H1 (cell line): ENCODE measurements at regions not wholly inside any gene's neighbourhood (a gene's known extent, or its start where the extent isn't known, plus 50 kb on each side); places are given as distances from the start of the nearest gene placed in this dataset.

Experiments
- CTCF ChIA-PET: fragments of 300-600 bp; sonication (Branson Sonifier 250); formaldehyde crosslinking; loops from one replicate; lab custom pipeline; 2021; ENCODE audit not compliant: partially characterized antibody; lab: Charles Lee
- POLR2A ChIA-PET: fragments of 300-600 bp; sonication (Branson Sonifier 250); formaldehyde crosslinking; loops from one replicate; lab custom pipeline; 2021; ENCODE audit warnings: inconsistent platforms; ENCODE audit not compliant: partially characterized antibody; lab: Charles Lee
- DNase-seq, 2 experiments: peaks; one replicate each; pipeline versions ENCODE4 v3.0.0 to v3.0.0-alpha.2; 2010 to 2022; ENCODE audit warnings: low spot score in 2 of 2, low read depth in 1 of 2, mixed read lengths in 1 of 2
- FAIRE-seq: peaks from 2 replicates; lab custom pipeline; 2011; peaks lifted over from hg19 to GRCh38; lab: Jason Lieb, UNC
- H2AFZ ChIP-seq: 2 replicates; pipeline ENCODE4 v1.8.1; 2012; ENCODE audit warnings: low read length, inconsistent platforms
- H2AK5ac ChIP-seq: 2 replicates; pipeline ENCODE4 v1.6.1; 2013; ENCODE audit warnings: low read depth, low read length
- H2BK120ac ChIP-seq: replicated peaks from 2 replicates; pipeline ENCODE3; 2013; ENCODE audit warnings: low read depth, low read length, inconsistent platforms
- H2BK12ac ChIP-seq: 2 replicates; pipeline ENCODE4 v1.6.1; 2013; ENCODE audit warnings: low read depth, low read length
- H2BK15ac ChIP-seq: 2 replicates; pipeline ENCODE4 v1.6.1; 2013; ENCODE audit warnings: low read length
- H2BK20ac ChIP-seq: 2 replicates; pipeline ENCODE4 v1.6.1; 2013; ENCODE audit warnings: low read length
- H2BK5ac ChIP-seq: 2 replicates; pipeline ENCODE4 v1.6.1; 2013; ENCODE audit warnings: low read depth, low read length
- H3K14ac ChIP-seq: 2 replicates; pipeline ENCODE4 v1.6.1; 2013; ENCODE audit warnings: inconsistent platforms; ENCODE audit not compliant: insufficient read length
- H3K18ac ChIP-seq: 2 replicates; pipeline ENCODE4 v1.6.1; 2013; ENCODE audit warnings: low read length; ENCODE audit errors: extremely low read depth
- H3K23ac ChIP-seq: 2 replicates; pipeline ENCODE4 v1.6.1; 2013; ENCODE audit warnings: inconsistent platforms; ENCODE audit not compliant: insufficient read length
- H3K23me2 ChIP-seq: 2 replicates; pipeline ENCODE4 v1.6.1; 2013; ENCODE audit warnings: low read depth, low read length
- H3K27ac ChIP-seq: 2 replicates; pipeline ENCODE4 v1.6.1; 2011; ENCODE audit warnings: low read depth, low read length, inconsistent platforms
- H3K27me3 ChIP-seq, 4 experiments: replicated peaks in 1 of 4; 1 replicate in 1 of 4; 2 replicates in 3 of 4; pipeline versions ENCODE4 v1.6.1 to v1.8.1; 2011 to 2013; ENCODE audit warnings: low read length in 3 of 4, mild to moderate bottlenecking in 3 of 4, inconsistent platforms in 2 of 4, mixed read lengths in 2 of 4, moderate library complexity in 1 of 4; ENCODE audit not compliant: control insufficient read depth in 3 of 4, insufficient read depth in 3 of 4; ENCODE audit errors: extremely low read depth in 1 of 4
- H3K36me3 ChIP-seq, 4 experiments: 2 replicates each; pipeline versions ENCODE4 v1.6.1 to v1.8.1; 2011 to 2013; ENCODE audit warnings: mild to moderate bottlenecking in 4 of 4, low read length in 3 of 4, moderate library complexity in 2 of 4, control low read depth in 1 of 4, inconsistent platforms in 1 of 4; ENCODE audit not compliant: insufficient read depth in 4 of 4, control insufficient read depth in 2 of 4
- H3K4ac ChIP-seq: replicated peaks from 2 replicates; pipeline ENCODE3; 2013; ENCODE audit warnings: low read length, low read depth, mixed read lengths, inconsistent platforms; ENCODE audit not compliant: insufficient read length
- H3K4me1 ChIP-seq, 4 experiments: replicated peaks in 1 of 4; 1 replicate in 1 of 4; 2 replicates in 3 of 4; pipeline versions ENCODE4 v1.6.1 to v1.8.1; 2011 to 2013; ENCODE audit warnings: low read length in 3 of 4, inconsistent platforms in 2 of 4, mixed read lengths in 1 of 4; ENCODE audit not compliant: insufficient read depth in 4 of 4, control insufficient read depth in 3 of 4
- H3K4me2 ChIP-seq, 2 experiments: 2 replicates each; pipeline versions ENCODE4 v1.6.1 to v1.8.1; 2011 to 2013; ENCODE audit warnings: low read depth in 2 of 2, low read length in 2 of 2, control low read depth in 1 of 2, inconsistent platforms in 1 of 2, mild to moderate bottlenecking in 1 of 2; ENCODE audit not compliant: insufficient read depth in 1 of 2
- H3K4me3 ChIP-seq, 4 experiments: fragments of 200-600, 300-600 bp in 1 of 4; sonication (generic), shearing (Covaris generic), sonication (Bioruptor Twin) in 1 of 4; 2 replicates each; pipeline versions ENCODE4 v1.5.1 to v1.8.1; 2011 to 2016; ENCODE audit warnings: low read length in 4 of 4, low read depth in 3 of 4, control low read depth in 2 of 4, inconsistent platforms in 2 of 4, mild to moderate bottlenecking in 2 of 4, mixed read lengths in 1 of 4, moderate library complexity in 1 of 4; ENCODE audit not compliant: insufficient read depth in 2 of 4; ENCODE audit errors: extremely low read depth in 1 of 4
- H3K56ac ChIP-seq: replicated peaks from 2 replicates; pipeline ENCODE3; 2013; ENCODE audit warnings: low read depth, mild to moderate bottlenecking, mixed read lengths, low read length, inconsistent platforms; ENCODE audit not compliant: insufficient read length
- H3K79me1 ChIP-seq: 2 replicates; pipeline ENCODE4 v1.6.1; 2013; ENCODE audit warnings: low read depth, low read length, control low read depth
- H3K79me2 ChIP-seq, 2 experiments: 2 replicates each; pipeline versions ENCODE4 v1.6.1 to v1.8.1; 2012 to 2013; ENCODE audit warnings: low read length in 2 of 2, mild to moderate bottlenecking in 2 of 2, inconsistent platforms in 1 of 2; ENCODE audit not compliant: insufficient read depth in 2 of 2, control insufficient read depth in 1 of 2
- H3K9ac ChIP-seq, 4 experiments: replicated peaks in 1 of 4; 1 replicate in 1 of 4; 2 replicates in 3 of 4; pipeline versions ENCODE4 v1.6.1 to v1.8.1; 2011 to 2013; ENCODE audit warnings: low read depth in 3 of 4, low read length in 3 of 4, control low read depth in 2 of 4, mild to moderate bottlenecking in 2 of 4, moderate library complexity in 2 of 4, inconsistent platforms in 1 of 4; ENCODE audit errors: extremely low read depth in 1 of 4
- H3K9me3 ChIP-seq, 2 experiments: 2 replicates each; pipeline versions ENCODE4 v1.6.1 to v1.8.1; 2012 to 2013; ENCODE audit warnings: mild to moderate bottlenecking in 2 of 2, moderate library complexity in 2 of 2, control low read depth in 1 of 2, inconsistent platforms in 1 of 2, low read depth in 1 of 2, low read length in 1 of 2, mixed read lengths in 1 of 2; ENCODE audit not compliant: insufficient read depth in 2 of 2
- H4K20me1 ChIP-seq, 2 experiments: replicated peaks in 1 of 2; 2 replicates each; pipeline versions ENCODE3 to v1.8.1; 2011 to 2013; ENCODE audit warnings: inconsistent platforms in 2 of 2, low read length in 2 of 2, mild to moderate bottlenecking in 1 of 2; ENCODE audit not compliant: insufficient read depth in 2 of 2, control insufficient read depth in 1 of 2
- H4K5ac ChIP-seq: 2 replicates; pipeline ENCODE4 v1.6.1; 2013; ENCODE audit warnings: low read length, low read depth, mixed read lengths, inconsistent platforms; ENCODE audit not compliant: insufficient read length
- H4K8ac ChIP-seq: 2 replicates; pipeline ENCODE4 v1.8.0; 2013; ENCODE audit warnings: mild to moderate bottlenecking, moderate library complexity, low read length, inconsistent platforms; ENCODE audit not compliant: insufficient read depth; ENCODE audit errors: extremely low read depth
- H4K91ac ChIP-seq: replicated peaks from 2 replicates; pipeline ENCODE3; 2013; ENCODE audit warnings: low read length, mixed read lengths, inconsistent platforms; ENCODE audit not compliant: insufficient read length
- BCL11A ChIP-seq, 2 experiments: IDR thresholded peaks; one replicate each; pipeline ENCODE4 v1.6.1; 2011; ENCODE audit warnings: low read depth in 2 of 2, low read length in 2 of 2, mild to moderate bottlenecking in 2 of 2
- CBX5 ChIP-seq: fragments of 300-800, 300-1000 bp; sonication (generic); IDR thresholded peaks from 2 replicates; pipeline ENCODE4 v1.7.1; 2016; ENCODE audit warnings: antibody characterized with exemption, low read length, low read depth
- CREB1 ChIP-seq: IDR thresholded peaks from 2 replicates; pipeline ENCODE4 v1.6.1; 2012; ENCODE audit warnings: inconsistent platforms
- E2F6 ChIP-seq: IDR thresholded peaks from 2 replicates; pipeline ENCODE4 v1.6.1; 2012; ENCODE audit warnings: inconsistent platforms
- EZH2 ChIP-seq: fragments of 200-600 bp; sonication (generic); IDR thresholded peaks from 2 replicates; pipeline ENCODE4 v1.7.1; 2012; ENCODE audit warnings: low read depth, mild to moderate bottlenecking, moderate library complexity, low read length, inconsistent platforms; ENCODE audit not compliant: severe bottlenecking
- FOSL1 ChIP-seq: IDR thresholded peaks from 2 replicates; pipeline ENCODE4 v1.6.1; 2011; ENCODE audit warnings: mild to moderate bottlenecking, low read depth, low read length, moderate library complexity; ENCODE audit not compliant: insufficient read depth
- KDM5A ChIP-seq: fragments of 200-600 bp; IDR thresholded peaks from 2 replicates; pipeline ENCODE4 v1.7.1; 2012; ENCODE audit warnings: mild to moderate bottlenecking, low read length, inconsistent platforms, mixed read lengths
- NRF1 ChIP-seq: IDR thresholded peaks from 2 replicates; pipeline ENCODE4 v1.6.1; 2011; ENCODE audit warnings: mild to moderate bottlenecking, low read depth, low read length, improper control_type of control experiment
- POLR2AphosphoS5 ChIP-seq: IDR thresholded peaks from 2 replicates; pipeline ENCODE4 v1.6.1; 2011; ENCODE audit warnings: low read depth, low read length
- RAD21 ChIP-seq, 2 experiments: IDR thresholded peaks in 1 of 2; conservative IDR thresholded peaks in 1 of 2; 2 replicates each; pipeline ENCODE4 v1.6.1; 2011; ENCODE audit warnings: low read depth in 2 of 2, low read length in 2 of 2, improper control_type of control experiment in 1 of 2, inconsistent platforms in 1 of 2, mild to moderate bottlenecking in 1 of 2, moderate library complexity in 1 of 2
- RNF2 ChIP-seq: fragments of 200-900, 300-1000 bp; sonication (generic); IDR thresholded peaks from 2 replicates; pipeline ENCODE4 v1.7.1; 2016; ENCODE audit warnings: borderline replicate concordance, low read depth, mild to moderate bottlenecking, antibody characterized with exemption, low read length; ENCODE audit not compliant: poor library complexity, severe bottlenecking; ENCODE audit errors: missing control alignments
- SIX5 ChIP-seq: IDR thresholded peaks from 2 replicates; pipeline ENCODE4 v1.6.1; 2011; ENCODE audit warnings: mild to moderate bottlenecking, low read depth, low read length
- SP1 ChIP-seq: IDR thresholded peaks from 2 replicates; pipeline ENCODE4 v1.6.1; 2011; ENCODE audit warnings: low read depth, low read length
- TAF7 ChIP-seq: optimal IDR thresholded peaks from 2 replicates; pipeline ENCODE3; 2011; ENCODE audit warnings: low read depth, mild to moderate bottlenecking, inconsistent platforms, low read length, moderate library complexity, borderline replicate concordance
- WGBS, 2 experiments: shearing (Covaris generic) in 1 of 2; methylation state at CpG; one replicate each; pipeline versions ENCODE4 v1.1.6 to v1.1.7; 2013 to 2015; ENCODE audit warnings: low lambda C conversion rate in 2 of 2, mixed read lengths in 2 of 2, inconsistent platforms in 1 of 2, low coverage in 1 of 2, missing lambda C conversion rate in 1 of 2; ENCODE audit not compliant: insufficient replicate concordance in 2 of 2, insufficient coverage in 1 of 2, insufficient read length in 1 of 2; ENCODE audit errors: extremely low coverage in 1 of 2, missing lambda C conversion rate in 1 of 2; 5-methylcytosine and 5-hydroxymethylcytosine counted together

- Histone ChIP-seq H3K27ac (no peak overlapping the region), H3K27me3 (no peaks in the 10 kb centered on the region), H4K5ac (no peak overlapping the region), H3K79me2 (no peaks in the 10 kb centered on the region), H3K36me3 (peaks cover 0 to 14% (median 1%) of the 10 kb centered on the region in 4 experiments; a peak in 3 of 8 replicates), H3K4me1 (peaks cover 4 to 13% (median 9%) of the 10 kb centered on the region in 4 experiments), H3K4me2 (no peak overlapping the region), H4K8ac (no peak overlapping the region), H3K79me1 (no peaks in the 10 kb centered on the region), H2BK12ac (no peak overlapping the region), H4K20me1 (no peaks in the 10 kb centered on the region), H2AFZ (no peak overlapping the region), H2BK15ac (no peak overlapping the region), H3K23me2 (no peaks in the 10 kb centered on the region), H3K9me3 (peaks cover 5 to 16% of the 10 kb centered on the region in 2 experiments; a peak in 3 of 4 replicates), H2BK120ac (no peak overlapping the region), H2BK5ac (no peak overlapping the region), H3K14ac (no peak overlapping the region), H3K23ac (no peak overlapping the region), H3K56ac (no peak overlapping the region), H3K4me3 (no peak overlapping the region), H3K9ac (no peak overlapping the region), H2AK5ac (no peak overlapping the region), H2BK20ac (no peak overlapping the region), H3K18ac (no peak overlapping the region), H4K91ac (no peak overlapping the region), H3K4ac (no peak overlapping the region)
- FAIRE-seq (no peak), DNase-seq (no peak)
- 84% methylated on average over 2 of the region's 2 CpGs; no CpG with 5 or more reads in 1 of the 2 experiments for WGBS, 2 experiments
- ChIA-PET POLR2A (no interaction called here), CTCF (no interaction called here)
- TF ChIP-seq CBX5 = no peak
- TF ChIP-seq SIX5 = no peak
- no peak for TF ChIP-seq BCL11A (IDR thresholded peaks at IDR 0.05; ENCODE audit: low read depth in 2 of 2, low read length in 2 of 2)
- TF ChIP-seq EZH2 = no peak
- no peak for TF ChIP-seq FOSL1
- TF ChIP-seq TAF7 = no peak
- TF ChIP-seq KDM5A = no peak
- TF ChIP-seq SP1 = no peak
- TF ChIP-seq CREB1 = no peak
- TF ChIP-seq NRF1 = no peak
- TF ChIP-seq E2F6 = no peak
- TF ChIP-seq RNF2 = no peak
- no peak for TF ChIP-seq POLR2AphosphoS5
- TF ChIP-seq RAD21 (IDR thresholded peaks at IDR 0.05 in 1 of 2, conservative IDR thresholded peaks at IDR 0.05 in 1 of 2; ENCODE audit: low read depth in 2 of 2, low read length in 2 of 2) = no peak
These were observed 182.3 kb downstream of the AVL9 start for GRCh38 chr7:32677593-32677992.
